Activated CD8-positive, alpha-beta memory T cell treated with anti-CD3 and anti-CD28 coated beads, Interleukin-2, amount 50 U/mL, for 1 hour (primary cell): ENCODE measurements at regions not wholly inside any gene's neighbourhood (a gene's known extent, or its start where the extent isn't known, plus 50 kb on each side); places are given as distances from the start of the nearest gene placed in this dataset.

Experiments
- DNase-seq: peaks from one replicate; pipeline ENCODE4 v3.0.0-alpha.2; 2020; ENCODE audit errors: extremely low read depth

- DNase-seq: no peak
Observed at GRCh38 chr13:44273991-44274770, 99.4 kb upstream of the SERP2 start.

DNA sequence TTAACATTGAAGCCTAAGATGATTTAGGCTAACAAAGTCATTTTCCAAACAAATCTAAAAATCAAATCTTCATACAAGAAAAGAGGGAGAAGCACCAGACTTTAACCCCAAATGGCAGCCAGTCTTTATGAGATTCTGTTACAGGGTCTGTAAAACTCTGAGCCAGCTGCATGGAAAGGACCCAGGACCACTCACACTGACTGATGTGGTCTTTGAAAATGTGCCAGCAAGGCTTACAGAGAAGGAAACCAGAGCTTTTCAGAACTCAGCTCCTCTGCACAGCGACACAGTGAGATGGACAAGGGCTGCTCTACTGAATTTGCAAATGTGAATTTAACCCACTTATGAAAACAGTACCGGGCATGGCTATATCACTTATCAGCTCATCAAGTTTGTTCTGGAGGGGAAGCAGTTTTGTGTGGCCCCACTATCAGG, 98.8 kb upstream of the SERP2 start:
- no peak for DNase-seq

DNA sequence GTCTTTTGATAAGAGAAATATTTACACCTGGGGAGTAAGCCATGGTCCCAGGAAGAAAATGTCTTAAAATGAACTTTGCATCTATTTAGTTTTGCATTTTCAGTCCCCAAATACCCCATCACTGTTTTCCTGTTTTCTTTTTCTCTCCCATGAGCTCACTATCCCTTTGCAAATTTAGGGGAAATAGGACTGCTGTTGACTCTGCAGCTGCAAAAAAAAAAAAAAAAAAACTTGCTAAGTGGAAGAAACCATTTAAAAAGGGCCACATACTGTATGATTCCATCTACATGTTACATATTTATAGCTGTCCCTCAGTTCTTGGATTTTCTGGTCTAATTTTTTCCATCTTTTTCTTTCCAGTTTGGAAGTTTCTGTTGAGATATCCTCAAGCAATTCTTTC, 98.2 kb upstream of the SERP2 start:
- no peak for DNase-seq

DNA sequence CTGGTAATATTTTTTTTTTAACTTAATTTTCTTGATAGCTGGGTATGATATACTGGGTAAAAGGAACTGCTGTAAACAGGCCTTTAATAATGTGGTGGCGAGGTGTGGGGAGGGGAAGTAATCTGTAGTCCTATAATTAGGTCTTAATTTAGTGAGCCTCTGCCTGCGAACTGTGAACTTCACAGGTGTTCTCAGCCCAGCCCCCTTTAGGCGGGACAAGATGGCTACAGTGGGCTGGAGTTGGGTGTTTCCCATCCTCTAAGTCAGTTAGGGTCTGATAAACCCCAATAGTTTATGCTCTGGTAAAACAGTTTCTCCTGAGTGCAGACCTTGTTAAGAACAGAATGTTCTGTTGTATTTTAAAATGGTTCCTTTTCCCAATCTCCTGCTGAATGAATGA, 97.6 kb upstream of the SERP2 start:
- no peak for DNase-seq

GRCh38 chr13:44277459-44277858, 96.2 kb upstream of the SERP2 start:
- DNase-seq: no peak

- DNase-seq: no peak
Observed at GRCh38 chr13:44278166-44278565, 95.5 kb upstream of the SERP2 start.

DNA sequence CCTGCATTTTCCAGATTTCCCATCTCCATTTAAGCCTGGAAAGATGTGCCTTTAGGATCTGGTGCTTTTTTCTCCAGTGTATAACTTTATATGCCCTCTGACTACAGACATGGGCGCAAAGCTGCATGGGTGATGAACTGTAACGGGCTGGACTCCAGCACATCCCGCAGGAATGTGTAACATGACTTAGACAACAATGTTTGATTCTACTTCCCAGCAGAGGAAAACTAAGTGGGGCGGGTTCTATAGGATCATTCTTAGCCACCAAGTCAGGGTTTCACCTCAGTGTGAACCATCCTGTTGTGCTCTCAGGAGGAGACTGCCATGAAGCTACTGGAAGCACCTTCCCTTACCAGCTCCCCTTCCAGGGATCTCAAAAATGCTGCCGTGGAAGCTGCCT, 93.2 kb upstream of the SERP2 start:
- no peak for DNase-seq

GRCh38 chr13:44281252-44282000, 92.2 kb upstream of the SERP2 start:
- no peak for DNase-seq

- DNase-seq: no peak
Observed at GRCh38 chr13:44283600-44283999, 90.0 kb upstream of the SERP2 start.

DNA sequence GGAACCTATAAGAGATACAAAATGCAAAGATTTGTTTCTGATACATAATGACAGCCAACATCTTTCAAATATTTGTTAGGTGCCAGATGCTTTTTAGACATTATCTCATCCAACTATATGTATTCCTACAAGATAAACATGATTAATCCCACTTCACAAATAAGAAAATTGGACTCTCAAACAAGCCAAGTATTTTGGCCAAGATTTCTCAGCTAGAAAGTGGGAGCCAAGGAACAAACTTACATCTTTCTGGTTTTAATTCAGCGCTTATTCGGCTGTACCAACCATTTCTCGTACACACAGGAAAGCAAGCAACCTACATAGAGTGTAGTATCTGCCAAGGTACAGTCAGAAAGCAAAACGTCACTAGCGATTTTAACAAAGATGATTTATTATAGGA, 85.7 kb upstream of the SERP2 start:
- no peak for DNase-seq

DNA sequence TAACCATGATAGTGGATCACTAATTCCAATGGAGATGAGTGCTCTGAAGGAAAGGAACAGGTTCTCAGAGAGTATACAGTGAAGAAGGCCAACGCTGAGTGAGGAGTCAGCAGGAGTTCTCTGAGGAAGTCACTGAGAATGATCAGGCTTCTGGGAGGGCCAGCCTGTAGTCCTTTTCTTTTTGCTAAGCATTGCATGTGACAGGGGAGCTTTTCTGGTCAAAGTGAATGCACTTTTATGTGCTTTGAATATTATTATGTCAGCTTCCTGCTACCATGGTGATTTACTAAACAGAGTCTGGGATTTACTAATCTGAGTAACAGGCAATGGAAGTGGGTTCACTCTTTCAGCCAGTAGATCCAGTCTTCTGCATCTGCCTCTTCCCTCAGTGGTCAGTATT, 81.1 kb upstream of the SERP2 start:
- no peak for DNase-seq

GRCh38 chr13:44293374-44293773, 80.2 kb upstream of the SERP2 start:
- no peak for DNase-seq

GRCh38 chr13:44293908-44294735, 79.5 kb upstream of the SERP2 start:
- no peak for DNase-seq

DNA sequence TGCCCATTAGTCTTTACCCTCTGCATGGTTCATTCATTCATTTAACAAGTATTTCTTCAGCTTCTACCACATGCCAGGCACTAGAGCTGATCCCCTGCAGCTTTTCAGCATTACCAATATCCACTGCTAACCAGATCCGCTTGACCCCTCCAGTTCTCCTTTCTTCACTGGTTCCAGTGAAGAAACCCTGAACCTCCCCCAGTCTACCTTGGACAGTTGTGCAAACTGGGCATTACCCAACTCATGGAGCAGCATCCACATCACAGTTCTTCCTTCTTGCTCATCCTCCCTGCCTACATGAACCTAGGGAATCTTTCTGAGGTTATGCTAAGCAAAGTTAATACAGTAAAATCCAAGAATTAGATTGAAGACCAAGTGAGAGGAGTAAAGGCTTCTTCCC, 78.7 kb upstream of the SERP2 start:
- no peak for DNase-seq

GRCh38 chr13:44296856-44297255, 76.8 kb upstream of the SERP2 start:
- no peak for DNase-seq

DNA sequence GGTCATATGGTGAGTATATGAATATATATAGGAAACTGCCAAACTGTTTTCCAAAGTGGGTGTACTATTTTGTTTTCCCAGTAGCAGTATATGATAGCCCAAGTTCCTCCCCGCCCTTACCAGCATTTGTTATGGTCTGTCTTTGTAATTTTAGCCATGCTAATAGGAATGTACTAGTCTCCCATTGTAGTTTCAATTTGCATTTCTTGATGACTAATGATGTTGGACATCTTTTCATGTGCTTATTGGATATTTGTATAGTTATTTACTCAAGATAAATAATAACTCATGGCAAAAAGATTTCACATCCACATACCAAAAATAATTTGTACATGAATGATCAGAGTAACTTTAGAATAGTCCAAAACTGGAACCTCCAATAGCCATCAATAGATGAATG, 75.3 kb upstream of the SERP2 start:
- no peak for DNase-seq

- no peak for DNase-seq
Observed at GRCh38 chr13:44299152-44299943, 74.3 kb upstream of the SERP2 start.

GRCh38 chr13:44300895-44301638, 72.6 kb upstream of the SERP2 start:
- DNase-seq: no peak

DNA sequence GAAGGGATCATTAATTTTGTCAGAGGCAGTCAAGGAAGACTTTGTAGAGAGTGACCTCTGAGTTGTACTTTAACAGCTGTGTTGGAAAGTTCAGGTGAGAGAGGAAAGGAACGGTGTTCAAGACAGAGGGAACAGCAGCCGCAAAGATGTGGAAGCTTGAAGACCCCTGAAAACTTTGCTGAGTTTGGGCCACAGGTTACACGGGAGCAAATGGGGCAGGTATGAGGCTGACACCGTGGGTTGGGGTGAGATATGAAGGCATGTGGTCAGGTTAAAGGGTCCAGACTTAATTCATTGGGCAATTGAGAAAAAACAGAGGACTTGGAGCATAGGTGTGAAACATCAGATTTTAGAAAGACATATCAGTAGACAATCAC, 72.0 kb upstream of the SERP2 start:
- no peak for DNase-seq

DNA sequence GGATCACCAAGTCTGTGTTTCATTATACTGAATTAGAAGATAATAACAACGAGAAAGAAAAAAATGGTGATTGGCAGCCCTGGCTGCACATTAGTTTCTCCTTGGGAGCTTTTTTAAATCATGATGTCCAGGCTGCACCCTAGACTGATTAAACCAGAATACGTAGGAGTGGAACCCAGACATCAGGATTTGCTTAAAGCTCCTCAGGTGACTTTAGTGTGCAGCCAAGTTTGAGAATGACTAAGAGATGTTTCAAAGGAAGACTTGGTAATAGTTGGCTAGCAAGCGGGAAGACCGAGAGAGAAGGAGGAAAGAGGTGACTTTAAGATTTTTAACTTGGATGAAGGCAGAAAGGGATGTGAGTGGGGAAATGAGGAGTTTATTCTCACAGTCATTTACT, 71.4 kb upstream of the SERP2 start:
- DNase-seq: no peak

- DNase-seq: no peak
Observed at GRCh38 chr13:44302940-44303575, 70.6 kb upstream of the SERP2 start.
